Natural killer cell (primary cell): ENCODE measurements at regions not wholly inside any gene's neighbourhood (a gene's known extent, or its start where the extent isn't known, plus 50 kb on each side); places are given as distances from the start of the nearest gene placed in this dataset.

Experiments used
- ATAC-seq, 3 donors: fragments of 150-1000 bp in 2 of 3; fragments of 200-7000 bp in 1 of 3; cut with Tn5 transposase; 1 replicate in 1 of 3; 2 replicates in 2 of 3; pipeline ENCODE4 v1.10.0; 2021; ENCODE audit warnings: mild to moderate bottlenecking in 2 of 3, moderate library complexity in 2 of 3
- DNase-seq, 2 donors: peaks; one replicate each; pipeline versions ENCODE4 v3.0.0 to v3.0.0-alpha.2; 2013 to 2021; ENCODE audit warnings: mixed read lengths in 1 of 2
- H3K27ac ChIP-seq: one replicate; pipeline ENCODE4 v1.5.1; 2013; ENCODE audit warnings: mild to moderate bottlenecking, low read length
- H3K27me3 ChIP-seq: one replicate; pipeline ENCODE4 v1.6.1; 2013; ENCODE audit warnings: low read length; ENCODE audit not compliant: control insufficient read depth, insufficient read depth
- H3K36me3 ChIP-seq: one replicate; pipeline ENCODE4 v1.6.1; 2013; ENCODE audit warnings: low read length; ENCODE audit not compliant: control insufficient read depth, insufficient read depth
- H3K4me1 ChIP-seq: one replicate; pipeline ENCODE4 v1.6.1; 2013; ENCODE audit warnings: low read length; ENCODE audit not compliant: control insufficient read depth, insufficient read depth
- H3K4me3 ChIP-seq: one replicate; pipeline ENCODE4 v1.5.1; 2013; ENCODE audit warnings: low read length
- H3K9me3 ChIP-seq: one replicate; pipeline ENCODE4 v1.6.1; 2013; ENCODE audit warnings: low read length; ENCODE audit not compliant: control insufficient read depth, insufficient read depth
- H3K27ac Mint-ChIP-seq, 2 donors: one replicate each; pipeline ENCODE4 v1.8.0; 2022; ENCODE audit warnings: mild to moderate bottlenecking in 2 of 2, mixed read lengths in 2 of 2, moderate library complexity in 1 of 2
- H3K27me3 Mint-ChIP-seq, 2 donors: one replicate each; pipeline ENCODE4 v1.8.0; 2022; ENCODE audit warnings: low read depth in 2 of 2, mixed read lengths in 2 of 2
- H3K36me3 Mint-ChIP-seq: one replicate; pipeline ENCODE4 v1.8.0; 2022; ENCODE audit warnings: mixed read lengths
- H3K4me1 Mint-ChIP-seq, 2 donors: one replicate each; pipeline ENCODE4 v1.8.0; 2022; ENCODE audit warnings: mixed read lengths in 2 of 2
- H3K4me3 Mint-ChIP-seq: one replicate; pipeline ENCODE4 v1.8.0; 2022; ENCODE audit warnings: mild to moderate bottlenecking, moderate library complexity, mixed read lengths
- H3K9me3 Mint-ChIP-seq, 2 donors: one replicate each; pipeline ENCODE4 v1.8.0; 2022; ENCODE audit warnings: mixed read lengths in 2 of 2
- CTCF ChIP-seq: fragments of 200-600 bp; IDR thresholded peaks from one replicate; pipeline ENCODE4 v1.8.0; 2022; ENCODE audit warnings: antibody characterized with exemption
- WGBS: methylation state at CpG from one replicate; pipeline ENCODE4 v1.1.7; 2013; ENCODE audit warnings: missing lambda C conversion rate; ENCODE audit not compliant: insufficient coverage; 5-methylcytosine and 5-hydroxymethylcytosine counted together
- intact Hi-C: fragments of 100-400 bp; cut with micrococcal nuclease; formaldehyde crosslinking; loops from one replicate; pipeline ENCODE4 v1.14.2; 2022

GRCh38 chr2:523698-524270 lies 153.4 kb downstream of the TMEM18 start:
- DNase-seq (no peak), ATAC-seq (no peak)
- H3K36me3 Mint-ChIP-seq = no peaks in the 10 kb centered on the region
- no peaks in the 10 kb centered on the region for H3K36me3 ChIP-seq
- H3K27ac Mint-ChIP-seq = no peak overlapping the region
- 85% methylated on average over 12 of the region's 12 CpGs for WGBS
- peaks cover 0 to 2% of the 10 kb centered on the region in 2 donors for H3K4me1 Mint-ChIP-seq
- no peaks in the 10 kb centered on the region for H3K4me1 ChIP-seq
- TF ChIP-seq CTCF = no peak
- peaks cover 10 to 11% of the 10 kb centered on the region in 2 donors for H3K27me3 Mint-ChIP-seq
- H3K9me3 ChIP-seq = no peaks in the 10 kb centered on the region
- no peak overlapping the region for H3K4me3 Mint-ChIP-seq
- H3K27ac ChIP-seq = no peak overlapping the region
- H3K4me3 ChIP-seq = no peak overlapping the region
- H3K9me3 Mint-ChIP-seq = no peaks in the 10 kb centered on the region
- intact Hi-C loops = no loop called here
- H3K27me3 ChIP-seq = no peaks in the 10 kb centered on the region

GRCh38 chr2:522776-523175 lies 154.4 kb downstream of the TMEM18 start:
- Mint-ChIP-seq H3K36me3 (no peaks in the 10 kb centered on the region), H3K9me3 (no peaks in the 10 kb centered on the region), H3K4me3 (no peak overlapping the region), H3K27ac (no peak overlapping the region), H3K27me3 (peaks cover 10 to 11% of the 10 kb centered on the region in 2 donors), H3K4me1 (peaks cover 0 to 5% of the 10 kb centered on the region in 2 donors)
- 92% methylated on average over 9 of the region's 9 CpGs for WGBS
- intact Hi-C loops = no loop called here
- H3K4me3 ChIP-seq = no peak overlapping the region
- no peak for DNase-seq
- H3K36me3 ChIP-seq = no peaks in the 10 kb centered on the region
- no peaks in the 10 kb centered on the region for H3K9me3 ChIP-seq
- H3K27me3 ChIP-seq = no peaks in the 10 kb centered on the region
- no peaks in the 10 kb centered on the region for H3K4me1 ChIP-seq
- no peak overlapping the region for H3K27ac ChIP-seq
- no peak for ATAC-seq
- no peak for TF ChIP-seq CTCF

- Histone ChIP-seq H3K36me3 (no peaks in the 10 kb centered on the region), H3K27me3 (no peaks in the 10 kb centered on the region), H3K27ac (no peak overlapping the region), H3K9me3 (no peaks in the 10 kb centered on the region), H3K4me3 (no peak overlapping the region), H3K4me1 (no peaks in the 10 kb centered on the region)
- Mint-ChIP-seq H3K4me1 (peaks cover 0 to 5% of the 10 kb centered on the region in 2 donors), H3K36me3 (no peaks in the 10 kb centered on the region), H3K4me3 (no peak overlapping the region), H3K27me3 (peaks cover 10 to 11% of the 10 kb centered on the region in 2 donors), H3K27ac (no peak overlapping the region), H3K9me3 (no peaks in the 10 kb centered on the region)
- ATAC-seq (no peak), DNase-seq (no peak)
- intact Hi-C loops = no loop called here
- no peak for TF ChIP-seq CTCF
- WGBS = 97% methylated on average over 31 of the region's 31 CpGs
Measured at GRCh38 chr2:521853-522530, 155.2 kb downstream of the TMEM18 start.
